ENCODE measurements at regions not wholly inside any gene's neighbourhood (a gene's known extent, or its start where the extent isn't known, plus 50 kb on each side); places are given as distances from the start of the nearest gene placed in this dataset.

DNA sequence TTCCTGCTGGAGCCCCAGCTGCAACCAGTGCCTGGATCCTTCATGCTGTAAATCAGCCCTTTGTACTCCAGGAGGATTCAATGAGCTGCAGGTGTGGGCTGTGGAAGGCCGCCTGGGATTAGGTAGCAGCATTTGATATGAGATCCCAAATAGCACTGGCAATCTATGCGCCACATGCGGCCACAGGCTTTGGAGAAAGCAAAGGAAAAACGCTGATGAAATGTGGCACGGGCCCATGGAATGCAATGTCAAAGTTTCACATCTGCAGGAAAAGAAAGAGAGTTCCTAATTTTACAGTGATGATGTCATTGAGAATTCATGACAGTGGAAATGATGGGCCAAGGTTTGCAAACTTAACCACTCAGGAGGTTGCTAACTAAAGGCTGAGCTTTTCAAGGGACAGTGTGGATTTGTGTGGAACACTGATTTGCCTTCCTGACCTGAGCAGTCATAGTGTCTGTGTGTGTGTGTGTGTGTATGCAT, 216.4 kb upstream of the OSR1 start:
- H3K27ac ChIP-seq (ENCODE audit: low read length), result no peak overlapping the region
- no peak overlapping the region for H3K4me2 ChIP-seq (ENCODE audit: low read depth, low read length)
- H4K20me1 ChIP-seq (ENCODE audit: insufficient read depth, low read length), result no peaks in the 10 kb centered on the region
- no peaks in the 10 kb centered on the region for H3K79me2 ChIP-seq (ENCODE audit: low read length)
- no peak overlapping the region for H3K9ac ChIP-seq (ENCODE audit: low read length)
- no peaks in the 10 kb centered on the region for H3K9me2 ChIP-seq (replicated peaks; ENCODE audit: insufficient read depth, low read length)
- no peak for TF ChIP-seq EZH2phosphoT487 (IDR thresholded peaks at IDR 0.05; ENCODE audit: low read length)
- TF ChIP-seq, protein P1, sequence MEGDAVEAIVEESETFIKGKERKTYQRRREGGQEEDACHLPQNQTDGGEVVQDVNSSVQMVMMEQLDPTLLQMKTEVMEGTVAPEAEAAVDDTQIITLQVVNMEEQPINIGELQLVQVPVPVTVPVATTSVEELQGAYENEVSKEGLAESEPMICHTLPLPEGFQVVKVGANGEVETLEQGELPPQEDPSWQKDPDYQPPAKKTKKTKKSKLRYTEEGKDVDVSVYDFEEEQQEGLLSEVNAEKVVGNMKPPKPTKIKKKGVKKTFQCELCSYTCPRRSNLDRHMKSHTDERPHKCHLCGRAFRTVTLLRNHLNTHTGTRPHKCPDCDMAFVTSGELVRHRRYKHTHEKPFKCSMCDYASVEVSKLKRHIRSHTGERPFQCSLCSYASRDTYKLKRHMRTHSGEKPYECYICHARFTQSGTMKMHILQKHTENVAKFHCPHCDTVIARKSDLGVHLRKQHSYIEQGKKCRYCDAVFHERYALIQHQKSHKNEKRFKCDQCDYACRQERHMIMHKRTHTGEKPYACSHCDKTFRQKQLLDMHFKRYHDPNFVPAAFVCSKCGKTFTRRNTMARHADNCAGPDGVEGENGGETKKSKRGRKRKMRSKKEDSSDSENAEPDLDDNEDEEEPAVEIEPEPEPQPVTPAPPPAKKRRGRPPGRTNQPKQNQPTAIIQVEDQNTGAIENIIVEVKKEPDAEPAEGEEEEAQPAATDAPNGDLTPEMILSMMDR (IDR thresholded peaks at IDR 0.05; ENCODE audit: low read length), result no peak
- no peak for TF ChIP-seq EZH2 (optimal IDR thresholded peaks at IDR 0.05; ENCODE audit: low read depth, low read length)
- no peaks in the 10 kb centered on the region for H3F3A ChIP-seq (ENCODE audit: insufficient read depth, low read length)
- H3K9me3 ChIP-seq (replicated peaks; ENCODE audit: insufficient read depth, low read length), result no peaks in the 10 kb centered on the region
- no peak overlapping the region for H3K4me3 ChIP-seq (ENCODE audit: low read length)
- H3K36me3 ChIP-seq (replicated peaks; ENCODE audit: insufficient read depth, low read length), result no peaks in the 10 kb centered on the region
- H3K4me1 ChIP-seq (ENCODE audit: low read length), result no peaks in the 10 kb centered on the region
- no peaks in the 10 kb centered on the region for H3K27me3 ChIP-seq (replicated peaks; ENCODE audit: insufficient read depth, low read length)
- no peak overlapping the region for H2AFZ ChIP-seq (ENCODE audit: low read length)
- no peak for DNase-seq

DNA sequence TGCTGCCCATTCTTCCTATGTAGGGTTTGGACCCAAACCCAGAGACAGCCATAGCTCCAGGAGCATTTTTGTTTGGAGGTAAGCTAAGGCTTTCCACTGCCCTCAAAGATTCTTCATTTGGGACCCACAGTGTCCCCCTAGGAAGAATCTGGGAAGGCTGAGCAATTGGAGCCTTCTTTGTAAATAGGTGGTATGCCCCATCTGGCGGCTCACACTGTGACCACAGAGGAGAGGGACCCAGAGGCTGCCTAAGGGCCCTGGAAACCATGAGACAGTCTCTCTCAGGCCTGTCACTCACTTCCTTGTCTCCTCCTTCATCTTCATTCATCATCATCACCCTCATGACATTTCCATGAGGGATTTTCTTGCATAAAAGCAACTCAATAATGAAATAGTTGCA, 215.4 kb upstream of the OSR1 start:
- H3K27me3 ChIP-seq (replicated peaks; ENCODE audit: insufficient read depth, low read length), result no peaks in the 10 kb centered on the region
- no peaks in the 10 kb centered on the region for H4K20me1 ChIP-seq (ENCODE audit: insufficient read depth, low read length)
- no peak for DNase-seq
- no peak overlapping the region for H2AFZ ChIP-seq (ENCODE audit: low read length)
- no peak overlapping the region for H3K4me2 ChIP-seq (ENCODE audit: low read depth, low read length)
- TF ChIP-seq EZH2phosphoT487 (IDR thresholded peaks at IDR 0.05; ENCODE audit: low read length) (no peak), EZH2 (optimal IDR thresholded peaks at IDR 0.05; ENCODE audit: low read depth, low read length) (no peak)
- TF ChIP-seq, protein P1 (IDR thresholded peaks at IDR 0.05; ENCODE audit: low read length), result no peak
- no peak overlapping the region for H3K27ac ChIP-seq (ENCODE audit: low read length)
- H3K36me3 ChIP-seq (replicated peaks; ENCODE audit: insufficient read depth, low read length), result no peaks in the 10 kb centered on the region
- no peaks in the 10 kb centered on the region for H3K79me2 ChIP-seq (ENCODE audit: low read length)
- no peak overlapping the region for H3K9ac ChIP-seq (ENCODE audit: low read length)
- no peaks in the 10 kb centered on the region for H3K9me3 ChIP-seq (replicated peaks; ENCODE audit: insufficient read depth, low read length)
- no peak overlapping the region for H3K4me3 ChIP-seq (ENCODE audit: low read length)
- H3K9me2 ChIP-seq (replicated peaks; ENCODE audit: insufficient read depth, low read length), result no peaks in the 10 kb centered on the region
- H3K4me1 ChIP-seq (ENCODE audit: low read length), result no peaks in the 10 kb centered on the region
- no peaks in the 10 kb centered on the region for H3F3A ChIP-seq (ENCODE audit: insufficient read depth, low read length)

DNA sequence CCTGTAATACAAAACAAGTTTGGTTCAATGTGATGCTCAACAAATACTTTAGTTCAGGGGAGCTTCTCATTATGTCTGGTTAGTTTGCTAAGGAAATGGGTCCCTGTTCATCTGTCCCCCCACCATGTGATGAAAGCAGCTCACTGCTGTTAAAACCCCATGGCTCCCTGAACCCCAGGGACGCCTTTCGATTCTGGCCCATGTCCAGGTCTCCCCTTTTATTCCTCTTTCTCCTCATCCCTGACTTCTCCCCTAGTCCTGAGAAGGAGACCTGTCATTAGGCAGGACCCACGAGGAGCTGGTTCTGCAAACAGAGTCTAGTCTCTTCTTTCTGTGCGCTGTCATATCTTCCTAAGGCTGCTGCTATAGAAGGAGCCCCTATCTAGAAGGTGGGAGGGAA, 213.3 kb upstream of the OSR1 start:
- no peak for DNase-seq
- Histone ChIP-seq H3K79me2 (ENCODE audit: low read length) (no peaks in the 10 kb centered on the region), H3K4me2 (ENCODE audit: low read depth, low read length) (no peak overlapping the region), H3K9ac (ENCODE audit: low read length) (no peak overlapping the region), H3K9me3 (replicated peaks; ENCODE audit: insufficient read depth, low read length) (no peaks in the 10 kb centered on the region), H3K9me2 (replicated peaks; ENCODE audit: insufficient read depth, low read length) (no peaks in the 10 kb centered on the region), H2AFZ (ENCODE audit: low read length) (no peak overlapping the region), H3K27me3 (replicated peaks; ENCODE audit: insufficient read depth, low read length) (no peaks in the 10 kb centered on the region), H3F3A (ENCODE audit: insufficient read depth, low read length) (no peaks in the 10 kb centered on the region), H3K4me3 (ENCODE audit: low read length) (no peak overlapping the region), H3K27ac (ENCODE audit: low read length) (no peak overlapping the region), H4K20me1 (ENCODE audit: insufficient read depth, low read length) (no peaks in the 10 kb centered on the region), H3K36me3 (replicated peaks; ENCODE audit: insufficient read depth, low read length) (no peaks in the 10 kb centered on the region), H3K4me1 (ENCODE audit: low read length) (no peaks in the 10 kb centered on the region)
- TF ChIP-seq, protein P1 (IDR thresholded peaks at IDR 0.05; ENCODE audit: low read length), result no peak
- no peak for TF ChIP-seq EZH2 (optimal IDR thresholded peaks at IDR 0.05; ENCODE audit: low read depth, low read length)
- TF ChIP-seq EZH2phosphoT487 (IDR thresholded peaks at IDR 0.05; ENCODE audit: low read length), result no peak

Data from MM.1S (cell line).